ENCODE measurements at regions not wholly inside any gene's neighbourhood (a gene's known extent, or its start where the extent isn't known, plus 50 kb on each side); places are given as distances from the start of the nearest gene placed in this dataset.
A peak's percentile ranks its signal among the peaks of the same experiment; 100 is the strongest.

GRCh38 chr1:101506541-101507164, 269.8 kb downstream of the S1PR1 start:
- TF ChIP-seq EP300 (IDR thresholded peaks at IDR 0.05; ENCODE audit: low read depth) (no peak), CTCF (IDR thresholded peaks at IDR 0.05) (peak; percentile 44 to 69 (median 57)), POLR2AphosphoS5 (IDR thresholded peaks at IDR 0.05) (no peak)
